GM12864 (cell line): ENCODE measurements at regions not wholly inside any gene's neighbourhood (a gene's known extent, or its start where the extent isn't known, plus 50 kb on each side); places are given as distances from the start of the nearest gene placed in this dataset.

Experiments used
- DNase-seq: peaks from one replicate; pipeline ENCODE4 v3.0.0-alpha.2; 2011; ENCODE audit warnings: low read depth
- H3K4me3 ChIP-seq: 2 replicates; pipeline ENCODE4 v1.5.1; 2011; ENCODE audit warnings: mild to moderate bottlenecking, low read depth, low read length, control low read depth
- TF ChIP-seq, protein P1 (sequence below): IDR thresholded peaks from 2 replicates; pipeline ENCODE4 v1.5.1; 2011; ENCODE audit warnings: low read depth, mild to moderate bottlenecking, moderate library complexity, low read length, control low read depth, inconsistent platforms; ENCODE audit errors: missing control alignments

DNA sequence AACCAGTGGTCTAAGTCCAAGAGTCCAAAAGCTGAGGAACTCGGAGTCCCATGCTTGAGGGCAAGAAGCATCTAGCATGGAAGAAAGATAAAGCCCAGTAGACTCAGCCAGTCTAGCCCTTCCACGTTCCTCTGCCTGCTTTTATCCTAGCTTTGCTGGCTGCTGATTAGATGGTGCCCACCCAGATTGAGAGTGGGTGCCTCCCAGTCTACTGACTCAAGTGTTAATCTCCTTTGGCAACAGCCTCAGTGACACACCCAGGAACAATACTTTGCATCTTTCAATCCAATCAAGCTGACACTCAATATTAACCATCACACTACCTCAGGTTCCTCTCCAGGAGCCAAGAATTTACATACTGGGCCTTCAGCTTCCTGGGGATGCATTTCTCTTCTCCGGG, 476.1 kb downstream of the FUT8 start:
- TF ChIP-seq, protein P1, sequence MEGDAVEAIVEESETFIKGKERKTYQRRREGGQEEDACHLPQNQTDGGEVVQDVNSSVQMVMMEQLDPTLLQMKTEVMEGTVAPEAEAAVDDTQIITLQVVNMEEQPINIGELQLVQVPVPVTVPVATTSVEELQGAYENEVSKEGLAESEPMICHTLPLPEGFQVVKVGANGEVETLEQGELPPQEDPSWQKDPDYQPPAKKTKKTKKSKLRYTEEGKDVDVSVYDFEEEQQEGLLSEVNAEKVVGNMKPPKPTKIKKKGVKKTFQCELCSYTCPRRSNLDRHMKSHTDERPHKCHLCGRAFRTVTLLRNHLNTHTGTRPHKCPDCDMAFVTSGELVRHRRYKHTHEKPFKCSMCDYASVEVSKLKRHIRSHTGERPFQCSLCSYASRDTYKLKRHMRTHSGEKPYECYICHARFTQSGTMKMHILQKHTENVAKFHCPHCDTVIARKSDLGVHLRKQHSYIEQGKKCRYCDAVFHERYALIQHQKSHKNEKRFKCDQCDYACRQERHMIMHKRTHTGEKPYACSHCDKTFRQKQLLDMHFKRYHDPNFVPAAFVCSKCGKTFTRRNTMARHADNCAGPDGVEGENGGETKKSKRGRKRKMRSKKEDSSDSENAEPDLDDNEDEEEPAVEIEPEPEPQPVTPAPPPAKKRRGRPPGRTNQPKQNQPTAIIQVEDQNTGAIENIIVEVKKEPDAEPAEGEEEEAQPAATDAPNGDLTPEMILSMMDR = no peak
- no peak overlapping the region for H3K4me3 ChIP-seq

GRCh38 chr14:65892315-65892714, 479.8 kb downstream of the FUT8 start:
- DNase-seq = no peak
- no peak overlapping the region for H3K4me3 ChIP-seq
- TF ChIP-seq, protein P1 = no peak

More for the DNA sequence above, 476.1 kb downstream of the FUT8 start:
- DNase-seq = no peak

DNA sequence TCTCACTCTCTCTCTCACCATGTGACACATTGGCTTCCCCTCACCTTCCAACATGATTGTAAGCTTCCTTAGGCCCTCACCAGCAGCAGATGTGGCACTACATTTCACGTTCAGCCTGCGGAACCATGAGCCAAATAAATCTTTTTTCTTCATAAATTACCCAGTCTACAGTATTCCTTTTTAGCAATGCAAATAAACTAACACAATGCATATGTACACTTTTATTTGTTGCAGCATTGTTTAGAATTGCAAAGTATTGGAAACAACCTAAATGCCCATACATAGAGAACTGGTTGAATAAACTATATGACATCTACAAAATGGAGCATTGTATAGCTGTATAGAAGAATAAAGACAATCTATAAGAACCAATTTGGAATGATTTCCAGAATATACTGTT, 487.6 kb downstream of the FUT8 start:
- DNase-seq = no peak
- no peak overlapping the region for H3K4me3 ChIP-seq
- TF ChIP-seq, protein P1 = no peak

DNA sequence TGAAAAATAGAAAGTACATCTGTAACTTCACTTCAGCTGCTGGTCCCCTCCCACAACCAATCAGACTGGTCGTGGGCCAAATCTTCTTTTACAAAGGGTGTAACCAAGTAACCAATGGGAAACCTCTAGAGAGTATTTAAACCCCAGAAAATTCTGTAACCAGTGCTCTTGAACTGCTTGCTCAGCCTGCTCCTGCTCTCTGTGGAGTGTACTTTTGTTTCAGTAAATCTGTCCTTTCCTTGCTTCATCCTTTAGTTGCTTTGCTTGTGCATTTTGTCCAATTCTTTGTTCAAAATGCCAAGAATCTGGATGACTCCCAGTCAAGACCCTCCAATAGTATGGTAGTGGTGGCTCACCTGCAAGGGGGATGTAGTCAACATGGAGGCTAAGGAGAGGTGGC, 489.1 kb downstream of the FUT8 start:
- TF ChIP-seq, protein P1 = no peak
- H3K4me3 ChIP-seq = no peak overlapping the region
- no peak for DNase-seq

GRCh38 chr14:65904988-65905387, 492.5 kb downstream of the FUT8 start:
- no peak overlapping the region for H3K4me3 ChIP-seq
- no peak for DNase-seq
- TF ChIP-seq, protein P1 = no peak

- no peak overlapping the region for H3K4me3 ChIP-seq
- no peak for DNase-seq
- TF ChIP-seq, protein P1 = no peak
Observed at GRCh38 chr14:65906344-65906743, 493.8 kb downstream of the FUT8 start.

DNA sequence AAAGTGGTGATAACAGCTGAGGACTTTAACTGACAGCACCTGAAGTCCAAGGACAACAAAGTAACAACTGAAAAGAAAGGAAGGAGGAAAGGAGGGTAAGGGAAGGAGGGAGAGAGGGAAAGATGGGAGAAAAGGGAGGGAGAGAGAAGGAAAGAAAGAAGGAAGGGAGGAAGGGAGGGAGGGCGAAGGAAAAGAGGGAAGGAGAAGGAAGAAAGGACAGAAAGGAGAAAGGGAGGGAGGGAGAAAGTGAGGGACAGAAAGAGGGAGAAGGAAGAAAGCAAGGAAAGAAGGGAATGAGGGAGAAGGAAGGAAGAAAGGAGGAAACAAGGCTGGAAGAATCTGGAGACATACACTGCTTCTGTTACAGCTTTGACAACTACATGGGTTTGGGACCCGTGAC, 494.4 kb downstream of the FUT8 start:
- no peak overlapping the region for H3K4me3 ChIP-seq
- TF ChIP-seq, protein P1 = no peak
- no peak for DNase-seq
